Breast epithelium (tissue), 3 donors: ENCODE measurements at regions not wholly inside any gene's neighbourhood (a gene's known extent, or its start where the extent isn't known, plus 50 kb on each side); places are given as distances from the start of the nearest gene placed in this dataset.

ENCODE experiments used
- POLR2A ChIP-seq: fragments of 450-650 bp; IDR thresholded peaks from one replicate; pipeline ENCODE4 v1.6.1; 2016; ENCODE audit warnings: antibody characterized with exemption, mild to moderate bottlenecking, moderate library complexity
- POLR2AphosphoS5 ChIP-seq, 3 donors: sonication (generic); formaldehyde crosslinking; IDR thresholded peaks; one replicate each; pipeline ENCODE4 v1.6.1; 2017; ENCODE audit warnings: antibody characterized with exemption in 3 of 3
- TF ChIP-seq, protein P1 (sequence below), 3 donors: fragments of 450-650 bp; IDR thresholded peaks; one replicate each; pipeline ENCODE4 v1.5.1; 2016 to 2017; ENCODE audit warnings: antibody characterized with exemption in 3 of 3, mild to moderate bottlenecking in 3 of 3, moderate library complexity in 3 of 3

GRCh38 chr10:26365681-26366358, 72.3 kb upstream of the APBB1IP start:
- TF ChIP-seq POLR2A (no peak), POLR2AphosphoS5 (IDR thresholded peaks at IDR 0.05) (no peak)
- TF ChIP-seq, protein P1, sequence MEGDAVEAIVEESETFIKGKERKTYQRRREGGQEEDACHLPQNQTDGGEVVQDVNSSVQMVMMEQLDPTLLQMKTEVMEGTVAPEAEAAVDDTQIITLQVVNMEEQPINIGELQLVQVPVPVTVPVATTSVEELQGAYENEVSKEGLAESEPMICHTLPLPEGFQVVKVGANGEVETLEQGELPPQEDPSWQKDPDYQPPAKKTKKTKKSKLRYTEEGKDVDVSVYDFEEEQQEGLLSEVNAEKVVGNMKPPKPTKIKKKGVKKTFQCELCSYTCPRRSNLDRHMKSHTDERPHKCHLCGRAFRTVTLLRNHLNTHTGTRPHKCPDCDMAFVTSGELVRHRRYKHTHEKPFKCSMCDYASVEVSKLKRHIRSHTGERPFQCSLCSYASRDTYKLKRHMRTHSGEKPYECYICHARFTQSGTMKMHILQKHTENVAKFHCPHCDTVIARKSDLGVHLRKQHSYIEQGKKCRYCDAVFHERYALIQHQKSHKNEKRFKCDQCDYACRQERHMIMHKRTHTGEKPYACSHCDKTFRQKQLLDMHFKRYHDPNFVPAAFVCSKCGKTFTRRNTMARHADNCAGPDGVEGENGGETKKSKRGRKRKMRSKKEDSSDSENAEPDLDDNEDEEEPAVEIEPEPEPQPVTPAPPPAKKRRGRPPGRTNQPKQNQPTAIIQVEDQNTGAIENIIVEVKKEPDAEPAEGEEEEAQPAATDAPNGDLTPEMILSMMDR (IDR thresholded peaks at IDR 0.05), result no peak
